MCF 10A (cell line): ENCODE measurements at regions not wholly inside any gene's neighbourhood (a gene's known extent, or its start where the extent isn't known, plus 50 kb on each side); places are given as distances from the start of the nearest gene placed in this dataset.

Experiments used
- BruUV-seq: library from RNA; stranded (reverse); fragments of 400-500 nt; replicated peaks from 2 replicates; lab custom pipeline; 2021; lab: Mats Ljungman, UMichigan
- CTCF ChIA-PET: fragments of 300-600 bp; sonication (Branson Sonifier 250); formaldehyde crosslinking; extraction: SDS; loops from one replicate; lab custom pipeline; 2021; ENCODE audit warnings: antibody characterized with exemption, inconsistent platforms; lab: Yijun Ruan, JAX
- POLR2A ChIA-PET: fragments of 300-600, 350-650 bp; sonication (Branson Sonifier 250); formaldehyde crosslinking; extraction: SDS; loops from one replicate; lab custom pipeline; 2020; ENCODE audit warnings: antibody characterized with exemption, inconsistent platforms; lab: Yijun Ruan, JAX
- DNase-seq: peaks from one replicate; pipeline ENCODE4 v3.0.0-alpha.2; 2018; ENCODE audit not compliant: unreplicated experiment
- H3K27ac Mint-ChIP-seq: one replicate; pipeline ENCODE4 v1.8.0; 2022; ENCODE audit warnings: mild to moderate bottlenecking, low read depth, mixed read lengths; ENCODE audit not compliant: unreplicated experiment
- H3K27me3 Mint-ChIP-seq: one replicate; pipeline ENCODE4 v1.8.0; 2022; ENCODE audit warnings: mixed read lengths; ENCODE audit not compliant: insufficient read depth, unreplicated experiment
- H3K36me3 Mint-ChIP-seq: one replicate; pipeline ENCODE4 v1.8.0; 2022; ENCODE audit warnings: mild to moderate bottlenecking, moderate library complexity, mixed read lengths; ENCODE audit not compliant: insufficient read depth, unreplicated experiment
- H3K4me1 Mint-ChIP-seq: one replicate; pipeline ENCODE4 v1.8.0; 2022; ENCODE audit warnings: mixed read lengths; ENCODE audit not compliant: insufficient read depth, unreplicated experiment
- H3K4me3 Mint-ChIP-seq: one replicate; pipeline ENCODE4 v1.8.0; 2022; ENCODE audit warnings: mild to moderate bottlenecking, moderate library complexity, mixed read lengths; ENCODE audit not compliant: unreplicated experiment
- H3K9me3 Mint-ChIP-seq: one replicate; pipeline ENCODE4 v1.8.0; 2022; ENCODE audit warnings: mixed read lengths; ENCODE audit not compliant: unreplicated experiment
- CTCF ChIP-seq: fragments of 200-600 bp; IDR thresholded peaks from one replicate; pipeline ENCODE4 v1.8.0; 2022; ENCODE audit warnings: antibody characterized with exemption, mild to moderate bottlenecking; ENCODE audit not compliant: unreplicated experiment
- intact Hi-C: fragments of 100-400 bp; cut with micrococcal nuclease; formaldehyde crosslinking; loops from 2 replicates; pipeline ENCODE4 v1.14.1; 2022

- Mint-ChIP-seq H3K27ac (no peak overlapping the region), H3K4me1 (no peaks in the 10 kb centered on the region), H3K9me3 (no peaks in the 10 kb centered on the region), H3K4me3 (no peak overlapping the region), H3K36me3 (no peaks in the 10 kb centered on the region), H3K27me3 (peaks cover 32% of the 10 kb centered on the region)
- ChIA-PET CTCF (interaction anchor here (0.5 kb wide), 1 partner anchor 215 kb away, joined by 3 read pairs; no protein-coding TSS in a partner anchor), POLR2A (no interaction called here)
- TF ChIP-seq CTCF, result no peak
- BruUV-seq, result no TSS peak
- intact Hi-C loops, result no loop called here
- DNase-seq, result no peak
Measured at GRCh38 chr1:101709721-101710120, 287.0 kb downstream of the OLFM3 start.

- CTCF ChIA-PET, result no interaction called here
- BruUV-seq, result no TSS peak
- no peak for TF ChIP-seq CTCF
Measured at GRCh38 chr1:101713760-101714159, 283.0 kb downstream of the OLFM3 start.

GRCh38 chr1:101723415-101723814 lies 273.3 kb downstream of the OLFM3 start:
- Mint-ChIP-seq H3K4me1 (no peaks in the 10 kb centered on the region), H3K9me3 (no peaks in the 10 kb centered on the region), H3K4me3 (no peak overlapping the region), H3K27ac (no peak overlapping the region), H3K27me3 (peaks cover 59% of the 10 kb centered on the region), H3K36me3 (no peaks in the 10 kb centered on the region)
- ChIA-PET CTCF (no interaction called here), POLR2A (no interaction called here)
- no peak for DNase-seq
- TF ChIP-seq CTCF, result no peak
- BruUV-seq, result no TSS peak
- intact Hi-C loops, result no loop called here

More at GRCh38 chr1:101713760-101714159, 283.0 kb downstream of the OLFM3 start:
- Mint-ChIP-seq H3K36me3 (no peaks in the 10 kb centered on the region), H3K4me1 (no peaks in the 10 kb centered on the region), H3K4me3 (no peak overlapping the region), H3K9me3 (no peaks in the 10 kb centered on the region), H3K27ac (no peak overlapping the region), H3K27me3 (peaks cover 49% of the 10 kb centered on the region)
- intact Hi-C loops, result no loop called here
- POLR2A ChIA-PET, result no interaction called here
- DNase-seq, result no peak

- ChIA-PET CTCF (no interaction called here), POLR2A (no interaction called here)
- Mint-ChIP-seq H3K4me1 (no peaks in the 10 kb centered on the region), H3K27ac (no peak overlapping the region), H3K9me3 (no peaks in the 10 kb centered on the region), H3K36me3 (no peaks in the 10 kb centered on the region), H3K27me3 (peaks cover 41% of the 10 kb centered on the region), H3K4me3 (no peak overlapping the region)
- DNase-seq, result no peak
- no TSS peak for BruUV-seq
- intact Hi-C loops, result no loop called here
- TF ChIP-seq CTCF, result no peak
Measured at GRCh38 chr1:101728029-101728428, 268.7 kb downstream of the OLFM3 start.
